Activated CD4-positive, alpha-beta T cell treated with anti-CD3 and anti-CD28 coated beads, Interleukin-10, Interleukin-2, amounts not matched to agents 100 ng/mL and 50 ng/mL, durations not matched to agents 16 hours and 8 hours (primary cell): ENCODE measurements at regions not wholly inside any gene's neighbourhood (a gene's known extent, or its start where the extent isn't known, plus 50 kb on each side); places are given as distances from the start of the nearest gene placed in this dataset.
"Not testable (repeated sequence)": the region's sequence is repeated elsewhere in the genome, so short reads cannot be mapped to it uniquely, and the experiment has no call there.

Source experiments
- DNase-seq: peaks from one replicate; pipeline ENCODE4 v3.0.0-alpha.2; 2020

DNA sequence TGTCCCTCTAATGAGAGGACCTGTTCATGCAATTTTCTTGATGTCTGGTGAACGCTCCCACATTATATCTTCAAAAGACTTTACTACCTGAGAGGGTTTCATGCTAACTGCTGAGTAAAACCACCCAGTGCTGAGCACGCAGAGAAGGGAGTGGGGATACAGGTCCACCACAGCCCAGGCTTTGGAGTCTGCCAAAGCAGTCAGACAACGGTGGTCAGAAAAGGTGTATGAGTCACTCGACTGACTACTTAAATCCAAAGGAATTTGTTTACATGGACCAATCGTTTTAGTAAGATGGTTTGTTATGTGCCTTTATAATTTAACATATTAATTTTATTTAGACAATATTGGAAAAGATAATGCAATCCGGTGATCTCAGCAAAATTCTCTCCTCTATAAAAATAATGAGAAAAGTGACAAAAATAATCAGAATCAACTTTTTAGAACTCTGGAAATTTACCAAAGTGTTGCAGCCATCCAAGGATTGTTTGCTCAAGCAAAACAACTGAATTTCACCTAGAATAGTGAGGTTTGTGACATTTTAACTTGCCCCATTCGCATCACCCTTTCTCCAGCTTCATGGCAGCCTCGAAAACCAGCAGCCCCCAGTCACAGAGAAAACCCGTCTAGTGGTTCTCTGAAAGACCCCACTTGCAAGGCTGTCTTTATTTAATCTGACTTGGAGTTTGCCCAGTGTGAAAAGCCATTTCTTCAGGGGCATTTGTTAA lies 52.1 kb upstream of the PLGLB2 start:
- DNase-seq: not testable (repeated sequence)
